ENCODE measurements at regions not wholly inside any gene's neighbourhood (a gene's known extent, or its start where the extent isn't known, plus 50 kb on each side); places are given as distances from the start of the nearest gene placed in this dataset.
A peak's percentile ranks its signal among the peaks of the same experiment; 100 is the strongest.
"Not testable (repeated sequence)": the region's sequence is repeated elsewhere in the genome, so short reads cannot be mapped to it uniquely, and the experiment has no call there.

- DNase-seq (ENCODE audit: low spot score) = no peak
These were observed 72.7 kb upstream of the NALF2 start for GRCh38 chrX:69431420-69431819.

GRCh38 chrX:69430785-69431184 lies 73.3 kb upstream of the NALF2 start:
- no peak for DNase-seq (ENCODE audit: low spot score)

DNA sequence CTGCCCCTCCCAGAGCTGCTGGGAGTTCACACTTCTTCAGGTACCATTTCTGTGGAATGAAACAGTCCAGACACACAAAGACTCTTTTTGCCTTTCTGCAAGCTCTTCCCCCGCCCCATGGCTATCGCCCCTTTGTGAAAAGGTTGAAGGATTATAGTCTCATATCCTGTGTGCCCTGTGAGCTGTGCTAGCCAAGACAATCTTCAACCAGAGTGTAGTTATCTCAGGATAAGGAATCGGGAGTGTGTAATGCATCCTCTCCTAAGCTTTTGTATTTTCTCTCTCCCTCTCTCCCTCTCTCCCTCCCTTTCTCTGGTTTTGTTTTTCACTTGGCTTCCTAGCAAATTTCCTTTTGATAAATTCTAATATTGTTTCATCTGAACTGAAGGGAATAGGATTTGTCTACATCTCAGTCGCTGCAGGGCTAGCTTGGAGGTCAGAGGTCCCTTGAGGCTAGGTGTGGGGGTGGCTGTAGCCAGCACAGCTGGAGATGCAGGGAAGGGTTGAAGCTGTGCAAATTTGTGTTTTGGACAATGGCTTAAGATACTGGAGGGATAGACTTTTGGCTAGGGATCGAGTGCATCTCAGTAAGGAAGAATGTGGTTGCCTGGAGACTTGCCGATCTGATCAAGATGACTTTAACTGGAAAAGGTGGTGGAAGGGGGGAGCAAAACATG lies 74.6 kb upstream of the NALF2 start:
- DNase-seq (ENCODE audit: low spot score) = no peak

DNA sequence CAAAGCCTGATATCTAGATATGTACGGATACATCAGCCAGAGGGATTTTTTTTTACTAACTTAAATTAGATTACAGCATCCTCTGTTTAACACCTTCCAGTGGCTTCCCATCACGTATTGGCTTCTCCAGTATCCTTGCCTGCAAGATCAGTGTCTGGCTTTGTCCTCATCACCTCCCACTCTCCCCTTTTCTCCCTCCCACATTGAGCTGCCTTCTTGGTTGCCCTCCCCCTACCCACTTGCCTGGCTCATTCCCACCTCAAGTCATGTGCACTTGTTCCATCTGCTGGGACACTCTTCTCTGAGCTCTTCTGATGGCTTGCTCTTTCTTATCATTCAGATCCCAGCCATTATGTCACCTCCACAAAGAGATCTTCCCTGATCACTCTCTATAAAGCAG lies 75.9 kb upstream of the NALF2 start:
- DNase-seq (ENCODE audit: low spot score) = no peak

DNA sequence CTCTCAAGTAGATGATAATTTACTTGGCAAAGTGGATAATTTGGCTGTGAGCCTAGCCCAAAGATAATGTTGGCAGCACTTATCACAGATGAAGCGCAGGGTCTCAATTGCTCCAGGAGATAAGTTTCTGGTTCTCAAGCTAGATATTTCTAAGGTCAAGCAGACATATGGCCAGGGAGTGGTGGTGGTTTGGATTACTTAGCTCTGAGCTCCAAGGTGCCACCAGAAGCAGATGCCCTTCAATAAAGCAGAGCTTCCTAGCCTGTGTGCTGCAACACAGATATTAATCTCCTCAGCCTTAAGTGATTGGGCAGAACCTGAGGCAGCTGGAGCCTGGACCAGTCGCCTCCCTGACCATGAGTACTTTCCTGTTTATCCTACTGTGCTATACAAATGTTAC lies 79.2 kb upstream of the NALF2 start:
- DNase-seq (ENCODE audit: low spot score) = no peak

GRCh38 chrX:69424161-69424560 lies 80.0 kb upstream of the NALF2 start:
- DNase-seq (ENCODE audit: low spot score) = peak; percentile 15

DNA sequence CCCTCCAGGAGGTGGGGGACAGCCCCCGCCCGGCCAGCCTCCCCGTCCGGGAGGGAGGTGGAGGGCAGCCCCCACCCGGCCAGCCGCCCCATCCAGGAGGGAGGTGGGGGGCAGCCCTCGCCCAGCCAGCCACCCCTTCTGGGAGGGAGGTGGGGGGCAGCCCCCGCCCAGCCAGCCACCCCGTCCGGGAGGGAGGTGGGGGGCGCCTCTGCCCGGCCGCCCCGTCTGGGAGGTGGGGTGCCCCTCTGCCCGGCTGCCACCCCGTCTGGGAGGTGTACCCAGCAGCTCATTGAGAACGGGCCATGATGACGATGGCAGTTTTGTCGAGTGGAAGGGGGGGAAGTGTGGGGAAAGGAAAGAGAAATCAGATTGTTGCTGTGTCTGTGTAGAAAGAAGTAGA lies 81.9 kb upstream of the NALF2 start:
- DNase-seq (ENCODE audit: low spot score) = not testable (repeated sequence)

GRCh38 chrX:69415698-69416097 lies 88.4 kb upstream of the NALF2 start:
- DNase-seq (ENCODE audit: low spot score) = no peak

DNA sequence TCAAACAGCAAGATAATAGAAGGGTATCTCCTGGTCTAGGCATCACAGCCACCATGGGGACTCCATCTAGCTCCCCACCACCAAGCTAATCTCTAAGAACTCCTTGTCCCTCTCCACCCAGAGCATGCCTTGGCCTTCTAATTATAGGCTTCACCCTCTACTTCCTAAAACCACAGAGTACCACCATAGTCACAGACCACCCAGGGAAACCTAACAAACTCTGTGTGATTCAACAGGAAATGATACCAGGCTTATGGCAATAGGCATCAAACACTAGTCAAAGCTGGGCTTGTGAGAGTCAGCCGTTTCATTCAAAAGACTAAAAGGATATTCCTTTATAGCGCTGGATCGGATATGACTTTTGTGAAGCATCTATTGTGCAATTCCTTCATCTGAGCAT lies 91.5 kb upstream of the NALF2 start:
- DNase-seq (ENCODE audit: low spot score) = no peak

DNA sequence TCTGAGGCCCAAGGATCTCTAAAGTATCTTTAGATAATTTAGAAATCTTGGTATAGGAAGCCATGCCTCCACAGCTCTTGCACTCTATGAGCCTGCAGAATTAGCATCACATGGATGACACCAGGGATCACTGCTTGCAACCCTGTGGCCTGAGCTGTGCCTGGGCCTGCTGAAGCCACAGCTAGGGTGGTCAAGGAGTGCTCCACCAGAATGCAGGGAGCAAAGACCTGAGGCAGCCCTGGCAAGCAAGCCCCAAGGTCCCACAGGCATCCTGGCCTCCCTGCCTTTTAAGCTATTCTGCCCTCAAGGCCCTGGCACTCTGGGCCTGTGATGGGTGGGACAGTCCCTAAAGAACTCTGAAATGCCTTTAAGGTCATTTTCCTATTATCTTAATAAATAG lies 105.2 kb upstream of the NALF2 start:
- no peak for DNase-seq (ENCODE audit: low spot score)

DNA sequence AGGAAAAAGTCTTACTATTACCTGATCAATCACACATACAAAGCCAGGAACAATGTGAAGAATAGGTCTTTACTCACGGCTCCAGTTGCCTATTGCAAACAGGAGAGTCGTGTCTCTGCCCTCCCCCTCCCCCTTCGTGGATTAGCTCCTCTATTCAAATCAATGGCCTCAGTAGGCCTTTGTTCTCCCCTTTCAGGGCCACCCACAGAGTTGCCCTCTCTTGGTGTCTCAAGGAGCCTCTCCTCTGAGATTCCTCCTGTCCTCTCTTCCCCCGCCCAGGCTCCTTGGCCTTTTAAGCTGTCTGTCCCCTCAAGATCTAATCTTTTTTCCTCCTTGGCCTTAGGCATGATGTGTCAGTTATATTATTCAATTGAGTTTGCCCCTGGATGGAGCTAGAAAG lies 107.2 kb upstream of the NALF2 start:
- no peak for DNase-seq (ENCODE audit: low spot score)

- DNase-seq (ENCODE audit: low spot score) = no peak
These were observed 108.8 kb upstream of the NALF2 start for GRCh38 chrX:69395306-69395705.

- no peak for DNase-seq (ENCODE audit: low spot score)
These were observed 115.0 kb upstream of the NALF2 start for GRCh38 chrX:69389101-69389501.

DNA sequence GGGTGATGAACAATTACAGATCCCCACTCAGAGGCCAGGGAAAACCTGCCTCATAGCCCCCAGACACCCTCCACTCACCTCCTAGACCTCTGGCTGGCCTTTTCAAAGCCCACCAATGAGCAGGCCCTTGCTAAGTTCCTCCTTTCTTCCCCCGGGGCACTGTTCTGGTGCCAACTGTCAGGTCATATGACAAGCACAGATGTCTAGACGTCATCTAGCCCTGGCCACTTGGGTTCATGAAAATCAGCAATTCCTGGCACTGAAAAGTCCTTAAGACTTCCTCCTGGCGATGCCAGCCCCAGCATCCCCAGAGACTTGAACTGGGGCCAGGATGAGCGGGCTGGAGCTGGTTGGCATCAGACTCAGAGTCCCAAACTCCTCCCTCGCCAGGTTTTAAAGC lies 115.6 kb upstream of the NALF2 start:
- DNase-seq (ENCODE audit: low spot score) = no peak

DNA sequence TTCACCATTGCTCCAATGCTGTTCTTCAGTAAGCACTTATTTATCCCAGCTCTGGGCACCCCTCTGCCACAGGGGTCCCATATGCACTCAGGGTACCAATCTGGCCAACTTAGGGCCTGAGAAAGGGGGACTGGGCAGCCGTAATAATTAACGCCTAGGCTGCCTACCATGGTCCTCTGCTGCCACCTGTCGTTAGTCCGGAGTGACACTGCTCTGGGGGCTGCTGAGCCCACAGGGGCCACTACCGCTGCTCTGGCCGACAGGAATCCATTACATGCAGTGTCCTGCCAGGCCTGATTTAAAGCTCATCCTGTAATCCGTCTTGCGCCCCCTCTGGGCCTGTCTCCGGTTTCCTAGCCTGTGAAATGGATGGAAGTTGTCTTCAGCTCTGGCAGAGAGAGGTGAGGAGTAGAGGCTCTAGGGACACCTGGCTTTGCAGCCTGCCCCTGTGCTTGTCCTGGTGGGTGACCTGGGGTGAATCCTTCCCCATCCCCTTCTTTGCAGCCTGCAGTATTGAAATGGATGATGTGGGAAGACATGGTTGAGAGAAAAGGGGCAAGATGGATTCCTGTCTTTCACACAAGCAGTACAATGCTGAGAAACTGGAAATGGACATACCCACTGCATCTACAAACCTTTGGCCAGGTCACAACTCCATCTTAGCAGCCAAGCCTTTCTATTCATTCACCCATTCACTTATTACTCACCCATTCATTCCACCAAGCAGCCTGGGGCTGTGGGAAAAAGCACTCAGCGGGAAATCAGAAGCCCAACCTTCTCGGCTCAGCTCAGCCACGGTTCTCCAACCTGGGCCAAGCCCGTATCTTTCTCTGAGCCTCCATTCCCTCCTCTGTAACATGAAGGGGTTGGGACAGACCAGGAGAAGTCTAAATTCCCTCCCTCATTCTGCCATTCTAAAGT lies 116.3 kb upstream of the NALF2 start:
- DNase-seq (ENCODE audit: low spot score) = peak; percentile 33

- no peak for DNase-seq (ENCODE audit: low spot score)
These were observed 117.4 kb upstream of the NALF2 start for GRCh38 chrX:69386681-69387080.

DNA sequence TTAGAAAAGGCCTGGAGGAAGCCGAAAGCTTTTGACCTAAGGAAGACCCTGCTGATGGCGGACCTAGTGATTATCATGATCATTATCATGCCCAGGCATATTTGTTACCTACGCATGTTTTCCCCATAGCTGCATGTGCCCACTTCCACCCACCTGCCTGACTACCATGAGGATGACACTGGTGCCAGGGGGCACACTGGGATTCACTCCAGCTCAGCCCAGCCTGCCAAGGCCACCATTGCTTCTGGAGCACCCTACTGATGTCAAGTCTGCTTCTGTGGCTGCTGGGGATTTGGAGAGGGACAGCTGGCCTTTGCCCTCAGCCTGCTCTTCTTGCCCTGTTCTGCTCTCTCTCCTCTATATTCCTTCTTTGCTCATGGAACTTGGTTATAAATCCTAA lies 124.7 kb upstream of the NALF2 start:
- DNase-seq (ENCODE audit: low spot score) = no peak

- DNase-seq (ENCODE audit: low spot score) = no peak
These were observed 129.6 kb upstream of the NALF2 start for GRCh38 chrX:69374569-69374968.

DNA sequence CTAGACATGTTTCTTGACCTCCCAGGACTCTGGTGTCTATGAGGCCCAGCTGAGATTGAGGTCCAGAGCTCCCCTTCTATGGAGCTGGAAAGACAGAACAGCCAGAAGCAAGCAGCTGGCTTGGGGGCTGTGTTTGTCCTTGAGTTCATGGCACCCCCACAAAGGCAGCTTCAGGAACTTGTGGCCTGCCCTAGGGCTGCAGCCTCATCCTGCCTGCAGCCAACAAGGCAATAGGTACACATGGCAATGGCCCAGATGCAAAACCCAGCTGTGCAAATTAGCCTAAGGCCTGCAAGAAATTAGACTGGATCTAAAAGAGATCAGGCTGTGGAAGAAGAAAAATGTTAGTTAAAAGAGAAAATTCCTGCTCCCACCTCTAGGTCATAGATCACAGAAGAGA lies 131.7 kb upstream of the NALF2 start:
- DNase-seq (ENCODE audit: low spot score) = no peak

DNA sequence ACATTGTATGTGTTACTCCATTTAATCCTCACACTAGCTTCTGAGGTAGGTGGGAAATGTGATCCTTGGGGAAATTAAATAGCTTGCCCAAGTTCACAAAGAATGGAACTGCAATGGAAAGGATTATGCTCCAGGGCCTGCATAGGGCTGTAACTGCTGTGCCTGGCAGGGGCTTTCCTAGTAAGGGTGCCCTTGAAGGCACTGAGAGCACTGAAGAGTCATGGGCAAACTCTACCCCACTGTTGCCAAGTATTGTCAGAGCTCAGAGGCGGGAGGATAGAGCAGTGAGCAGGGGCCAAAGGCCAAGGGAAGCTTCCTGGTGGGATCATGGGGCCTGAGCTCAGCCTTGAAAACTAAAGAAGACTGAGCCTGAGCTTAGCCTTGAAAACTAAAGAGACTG lies 133.0 kb upstream of the NALF2 start:
- no peak for DNase-seq (ENCODE audit: low spot score)

DNA sequence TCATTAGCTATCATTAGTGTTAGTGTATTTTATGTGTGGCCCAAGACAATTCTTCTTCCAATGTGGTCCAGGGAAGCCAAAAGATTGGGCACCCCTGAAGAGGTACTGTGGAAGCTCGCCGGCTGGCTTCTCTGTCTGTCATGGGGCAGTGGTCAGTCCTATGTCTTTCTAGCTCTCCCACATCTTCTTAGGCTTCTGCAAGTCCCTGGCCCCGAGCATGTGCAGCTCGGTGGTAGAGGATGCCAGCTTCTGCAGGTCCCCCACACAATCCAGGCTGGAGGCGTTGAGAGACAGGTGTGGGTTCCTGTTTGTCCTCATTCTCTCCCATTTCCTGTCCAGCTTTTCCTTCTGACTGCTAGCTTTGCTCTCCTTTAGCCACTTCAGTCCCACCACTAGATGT lies 134.1 kb upstream of the NALF2 start:
- DNase-seq (ENCODE audit: low spot score) = no peak

DNA sequence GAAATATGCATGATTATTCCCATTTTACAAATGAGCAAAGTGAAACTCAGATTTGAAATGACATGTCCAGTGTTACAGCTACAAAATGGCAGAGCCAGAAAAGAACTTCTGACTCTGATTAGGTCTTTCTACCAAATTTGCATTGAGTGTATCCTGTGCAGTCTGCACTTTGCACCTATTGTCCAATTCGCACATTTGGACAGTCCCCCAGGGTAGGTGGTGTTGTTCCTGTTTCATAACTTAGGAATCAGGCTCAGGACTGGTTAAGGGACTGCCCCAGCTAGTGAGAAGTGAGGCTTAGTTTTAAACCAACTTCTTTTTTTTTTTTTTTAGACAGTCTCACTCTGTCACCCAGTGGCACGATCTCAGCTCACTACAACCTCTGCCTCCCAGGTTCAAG lies 137.9 kb upstream of the NALF2 start:
- no peak for DNase-seq (ENCODE audit: low spot score)

GRCh38 chrX:69365755-69366154 lies 138.4 kb upstream of the NALF2 start:
- DNase-seq (ENCODE audit: low spot score) = no peak

DNA sequence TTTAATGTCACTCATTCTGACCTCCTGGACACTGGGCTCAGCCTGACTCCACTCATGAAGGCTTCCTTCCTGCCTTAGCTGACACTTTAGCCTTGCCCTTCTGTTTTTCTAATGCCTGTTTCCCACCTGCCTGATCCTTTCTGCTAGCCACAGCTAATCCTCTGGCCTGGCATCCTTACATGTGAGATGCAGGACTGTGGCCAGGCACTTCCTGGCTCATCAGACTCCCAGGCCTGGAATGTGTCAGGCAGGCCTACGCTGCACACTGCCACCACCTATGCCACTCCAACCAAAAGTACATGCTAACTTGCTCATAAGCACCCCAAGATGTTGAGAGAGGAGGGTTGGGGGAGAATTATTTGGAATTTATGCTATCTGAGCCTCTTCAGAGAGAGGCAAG lies 138.8 kb upstream of the NALF2 start:
- no peak for DNase-seq (ENCODE audit: low spot score)

Measured in kidney capillary endothelial cell (primary cell).